Colonic mucosa (tissue), 4 donors: ENCODE measurements at regions not wholly inside any gene's neighbourhood (a gene's known extent, or its start where the extent isn't known, plus 50 kb on each side); places are given as distances from the start of the nearest gene placed in this dataset.
"Not testable (repeated sequence)": the region's sequence is repeated elsewhere in the genome, so short reads cannot be mapped to it uniquely, and the experiment has no call there.

Experiments
- DNase-seq: peaks from one replicate; pipeline ENCODE4 v3.0.0-alpha.2; 2020
- H3K27ac ChIP-seq: fragments of 200-600 bp; one replicate; pipeline ENCODE4 v1.8.0; 2021
- H3K27me3 ChIP-seq: fragments of 200-600 bp; one replicate; pipeline ENCODE4 v1.8.0; 2021
- H3K36me3 ChIP-seq: fragments of 200-600 bp; one replicate; pipeline ENCODE4 v1.8.0; 2021
- H3K4me1 ChIP-seq: fragments of 200-600 bp; one replicate; pipeline ENCODE4 v1.8.0; 2021; ENCODE audit warnings: mild to moderate bottlenecking
- H3K4me3 ChIP-seq: fragments of 200-600 bp; one replicate; pipeline ENCODE4 v1.8.0; 2021
- H3K9ac ChIP-seq, 2 donors: one replicate each; pipeline ENCODE4 v1.7.0; 2013; ENCODE audit warnings: control low read depth in 2 of 2, low read depth in 2 of 2, low read length in 2 of 2
- H3K9me3 ChIP-seq: fragments of 200-600 bp; one replicate; pipeline ENCODE4 v1.8.0; 2021
- CTCF ChIP-seq: fragments of 200-600 bp; IDR thresholded peaks from one replicate; pipeline ENCODE4 v1.8.0; 2022; ENCODE audit warnings: antibody characterized with exemption, mild to moderate bottlenecking
- intact Hi-C: fragments of 100-400 bp; cut with DNase I; formaldehyde crosslinking; loops from one replicate; pipeline ENCODE4 v1.14.1; 2022
- donor health status: healthy.
- donor health status: DM: no; HTN: no; CAD: no.
- donor health status: DM: no; HTN: no; CAD: no.

- Histone ChIP-seq H3K4me1 (no peaks in the 10 kb centered on the region), H3K9ac (no peak overlapping the region), H3K27me3 (no peaks in the 10 kb centered on the region), H3K36me3 (no peaks in the 10 kb centered on the region), H3K27ac (no peak overlapping the region), H3K4me3 (no peak overlapping the region), H3K9me3 (no peaks in the 10 kb centered on the region)
- no peak for DNase-seq
- intact Hi-C loops = no loop called here
- no peak for TF ChIP-seq CTCF
These were observed 185.4 kb downstream of the IGLL1 start for GRCh38 chr22:23394525-23395326.

GRCh38 chr22:23393721-23394320, 186.3 kb downstream of the IGLL1 start:
- Histone ChIP-seq H3K27ac (no peak overlapping the region), H3K4me3 (no peak overlapping the region), H3K27me3 (no peaks in the 10 kb centered on the region), H3K4me1 (no peaks in the 10 kb centered on the region), H3K9ac (no peak overlapping the region), H3K9me3 (no peaks in the 10 kb centered on the region), H3K36me3 (no peaks in the 10 kb centered on the region)
- DNase-seq = no peak
- TF ChIP-seq CTCF = no peak
- intact Hi-C loops = no loop called here

- H3K36me3 ChIP-seq, DNase-seq, H3K27me3 ChIP-seq, H3K4me1 ChIP-seq, H3K27ac ChIP-seq, H3K9ac ChIP-seq, intact Hi-C loops, H3K9me3 ChIP-seq, H3K4me3 ChIP-seq: not testable (repeated sequence)
These were observed 186.9 kb downstream of the IGLL1 start for GRCh38 chr22:23393199-23393598.

GRCh38 chr22:23392420-23393121, 187.5 kb downstream of the IGLL1 start:
- Histone ChIP-seq H3K27me3 (no peaks in the 10 kb centered on the region), H3K9ac (no peak overlapping the region), H3K27ac (no peak overlapping the region), H3K4me1 (no peaks in the 10 kb centered on the region), H3K9me3 (no peaks in the 10 kb centered on the region), H3K4me3 (no peak overlapping the region), H3K36me3 (no peaks in the 10 kb centered on the region)
- TF ChIP-seq CTCF = no peak
- intact Hi-C loops = no loop called here
- no peak for DNase-seq

- intact Hi-C loops = no loop called here
- no peak for TF ChIP-seq CTCF
- Histone ChIP-seq H3K27ac (no peak overlapping the region), H3K4me1 (no peaks in the 10 kb centered on the region), H3K36me3 (no peaks in the 10 kb centered on the region), H3K27me3 (no peaks in the 10 kb centered on the region), H3K4me3 (no peak overlapping the region), H3K9ac (no peak overlapping the region), H3K9me3 (no peaks in the 10 kb centered on the region)
- DNase-seq = no peak
These were observed 189.1 kb downstream of the IGLL1 start for GRCh38 chr22:23391022-23391421.
